ENCODE measurements at regions not wholly inside any gene's neighbourhood (a gene's known extent, or its start where the extent isn't known, plus 50 kb on each side); places are given as distances from the start of the nearest gene placed in this dataset.

DNA sequence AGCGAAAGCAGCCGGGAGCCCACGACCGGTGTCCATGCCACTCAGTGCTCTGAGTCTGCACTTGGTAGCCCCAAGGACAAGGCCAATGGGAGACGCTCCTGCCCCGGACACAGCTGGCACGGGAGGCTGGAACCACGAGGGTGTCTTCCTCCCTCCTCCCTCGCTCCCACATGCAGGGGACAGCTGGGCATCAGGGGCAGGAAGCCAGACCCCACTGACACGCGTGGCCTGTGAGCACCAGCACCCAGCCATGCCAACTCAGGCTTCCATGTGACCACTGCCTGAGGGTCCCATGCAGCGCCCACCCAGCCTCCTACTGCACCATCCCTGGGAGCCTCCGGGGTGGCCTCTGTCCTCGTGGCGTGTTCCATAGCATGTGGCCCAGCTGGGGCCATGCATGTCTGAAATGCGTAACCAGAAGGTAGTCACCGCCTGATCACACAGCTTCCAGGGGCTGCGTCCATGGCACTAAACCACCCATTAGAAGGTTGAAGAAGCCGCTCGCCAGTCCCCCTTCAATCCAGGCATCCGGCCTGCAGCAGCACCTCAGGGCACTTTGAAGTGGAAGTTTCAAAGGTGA, 323.2 kb upstream of the SALL3 start:
- in situ Hi-C loops (cut with HindIII; ENCODE audit: extremely low pct_ligation_motif_present, low pct_unique_long_range_greater_than_20kb) = loop anchor here (25.0 kb wide), 1 partner anchor 331 kb away; the partner anchor contains the start of gene SALL3
- ATAC-seq (no peak), DNase-seq (ENCODE audit: low spot score) (no peak), FAIRE-seq (no peak)
- Histone ChIP-seq H3K27me3 (ENCODE audit: control insufficient read depth in 1 of 2, insufficient read depth in 2 of 2, low read length in 2 of 2) (no peaks in the 10 kb centered on the region; a peak in 2 of 5 replicates), H4K20me1 (ENCODE audit: insufficient read depth, low read length) (no peaks in the 10 kb centered on the region), H2AFZ (ENCODE audit: low read length) (no peak overlapping the region), H3K79me2 (ENCODE audit: insufficient read depth, low read length) (no peaks in the 10 kb centered on the region), H3K36me3 (replicated peaks in 1 of 2; ENCODE audit: control insufficient read depth in 1 of 2, insufficient read depth in 2 of 2, low read length in 2 of 2) (no peaks in the 10 kb centered on the region), H3K4me1 (ENCODE audit: insufficient read depth, low read length) (no peaks in the 10 kb centered on the region), H3K9me3 (ENCODE audit: low read length) (peaks cover 22% of the 10 kb centered on the region), H3K27ac (ENCODE audit: extremely low read length, insufficient read depth, low read length) (no peak overlapping the region), H3K4me3 (replicated peaks in 1 of 3; ENCODE audit: insufficient read depth in 1 of 3, low read depth in 2 of 3, low read length in 3 of 3) (no peak overlapping the region), H3K9ac (ENCODE audit: insufficient read depth, low read depth, low read length) (no peak overlapping the region), H3K4me2 (ENCODE audit: low read depth, low read length) (no peak overlapping the region)
- 50% methylated on average over 12 of the region's 21 CpGs for WGBS (ENCODE audit: low lambda C conversion rate)
- CTCF ChIA-PET (ENCODE audit: low intra/inter-chr PET ratio, low total read pairs) = no interaction called here
- intact Hi-C loops (cut with micrococcal nuclease; ENCODE audit: unreplicated experiment) = no loop called here
- POLR2A ChIA-PET = no interaction called here
- no TSS peak for BruUV-seq (replicated peaks)
- TF ChIP-seq, protein P1, sequence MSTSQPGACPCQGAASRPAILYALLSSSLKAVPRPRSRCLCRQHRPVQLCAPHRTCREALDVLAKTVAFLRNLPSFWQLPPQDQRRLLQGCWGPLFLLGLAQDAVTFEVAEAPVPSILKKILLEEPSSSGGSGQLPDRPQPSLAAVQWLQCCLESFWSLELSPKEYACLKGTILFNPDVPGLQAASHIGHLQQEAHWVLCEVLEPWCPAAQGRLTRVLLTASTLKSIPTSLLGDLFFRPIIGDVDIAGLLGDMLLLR (CRISPR knock-in tag; IDR thresholded peaks at IDR 0.05) = no peak
- TF ChIP-seq SYNCRIP (IDR thresholded peaks at IDR 0.05; ENCODE audit: insufficient read depth, low read depth, low read length) = no peak
- no peak for TF ChIP-seq KAT8 (CRISPR knock-in tag; IDR thresholded peaks at IDR 0.05)
- no peak for TF ChIP-seq ZKSCAN8 (CRISPR knock-in tag; IDR thresholded peaks at IDR 0.05; ENCODE audit: borderline replicate concordance)
- TF ChIP-seq, protein P2, sequence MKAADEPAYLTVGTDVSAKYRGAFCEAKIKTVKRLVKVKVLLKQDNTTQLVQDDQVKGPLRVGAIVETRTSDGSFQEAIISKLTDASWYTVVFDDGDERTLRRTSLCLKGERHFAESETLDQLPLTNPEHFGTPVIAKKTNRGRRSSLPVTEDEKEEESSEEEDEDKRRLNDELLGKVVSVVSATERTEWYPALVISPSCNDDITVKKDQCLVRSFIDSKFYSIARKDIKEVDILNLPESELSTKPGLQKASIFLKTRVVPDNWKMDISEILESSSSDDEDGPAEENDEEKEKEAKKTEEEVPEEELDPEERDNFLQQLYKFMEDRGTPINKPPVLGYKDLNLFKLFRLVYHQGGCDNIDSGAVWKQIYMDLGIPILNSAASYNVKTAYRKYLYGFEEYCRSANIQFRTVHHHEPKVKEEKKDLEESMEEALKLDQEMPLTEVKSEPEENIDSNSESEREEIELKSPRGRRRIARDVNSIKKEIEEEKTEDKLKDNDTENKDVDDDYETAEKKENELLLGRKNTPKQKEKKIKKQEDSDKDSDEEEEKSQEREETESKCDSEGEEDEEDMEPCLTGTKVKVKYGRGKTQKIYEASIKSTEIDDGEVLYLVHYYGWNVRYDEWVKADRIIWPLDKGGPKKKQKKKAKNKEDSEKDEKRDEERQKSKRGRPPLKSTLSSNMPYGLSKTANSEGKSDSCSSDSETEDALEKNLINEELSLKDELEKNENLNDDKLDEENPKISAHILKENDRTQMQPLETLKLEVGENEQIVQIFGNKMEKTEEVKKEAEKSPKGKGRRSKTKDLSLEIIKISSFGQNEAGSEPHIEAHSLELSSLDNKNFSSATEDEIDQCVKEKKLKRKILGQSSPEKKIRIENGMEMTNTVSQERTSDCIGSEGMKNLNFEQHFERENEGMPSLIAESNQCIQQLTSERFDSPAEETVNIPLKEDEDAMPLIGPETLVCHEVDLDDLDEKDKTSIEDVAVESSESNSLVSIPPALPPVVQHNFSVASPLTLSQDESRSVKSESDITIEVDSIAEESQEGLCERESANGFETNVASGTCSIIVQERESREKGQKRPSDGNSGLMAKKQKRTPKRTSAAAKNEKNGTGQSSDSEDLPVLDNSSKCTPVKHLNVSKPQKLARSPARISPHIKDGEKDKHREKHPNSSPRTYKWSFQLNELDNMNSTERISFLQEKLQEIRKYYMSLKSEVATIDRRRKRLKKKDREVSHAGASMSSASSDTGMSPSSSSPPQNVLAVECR (CRISPR knock-in tag; IDR thresholded peaks at IDR 0.05; ENCODE audit: borderline replicate concordance) = no peak
- TF ChIP-seq, protein P3, sequence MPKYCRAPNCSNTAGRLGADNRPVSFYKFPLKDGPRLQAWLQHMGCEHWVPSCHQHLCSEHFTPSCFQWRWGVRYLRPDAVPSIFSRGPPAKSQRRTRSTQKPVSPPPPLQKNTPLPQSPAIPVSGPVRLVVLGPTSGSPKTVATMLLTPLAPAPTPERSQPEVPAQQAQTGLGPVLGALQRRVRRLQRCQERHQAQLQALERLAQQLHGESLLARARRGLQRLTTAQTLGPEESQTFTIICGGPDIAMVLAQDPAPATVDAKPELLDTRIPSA (CRISPR knock-in tag; IDR thresholded peaks at IDR 0.05; ENCODE audit: borderline replicate concordance) = no peak
- TF ChIP-seq NR1H2 (CRISPR knock-in tag; IDR thresholded peaks at IDR 0.05; ENCODE audit: borderline replicate concordance, low read depth) = no peak
- TF ChIP-seq, protein P4, sequence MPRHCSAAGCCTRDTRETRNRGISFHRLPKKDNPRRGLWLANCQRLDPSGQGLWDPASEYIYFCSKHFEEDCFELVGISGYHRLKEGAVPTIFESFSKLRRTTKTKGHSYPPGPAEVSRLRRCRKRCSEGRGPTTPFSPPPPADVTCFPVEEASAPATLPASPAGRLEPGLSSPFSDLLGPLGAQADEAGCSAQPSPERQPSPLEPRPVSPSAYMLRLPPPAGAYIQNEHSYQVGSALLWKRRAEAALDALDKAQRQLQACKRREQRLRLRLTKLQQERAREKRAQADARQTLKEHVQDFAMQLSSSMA (CRISPR knock-in tag; IDR thresholded peaks at IDR 0.05) = no peak
- TF ChIP-seq ZNF383 (CRISPR knock-in tag; IDR thresholded peaks at IDR 0.05; ENCODE audit: borderline replicate concordance) = no peak
- TF ChIP-seq, protein P5, sequence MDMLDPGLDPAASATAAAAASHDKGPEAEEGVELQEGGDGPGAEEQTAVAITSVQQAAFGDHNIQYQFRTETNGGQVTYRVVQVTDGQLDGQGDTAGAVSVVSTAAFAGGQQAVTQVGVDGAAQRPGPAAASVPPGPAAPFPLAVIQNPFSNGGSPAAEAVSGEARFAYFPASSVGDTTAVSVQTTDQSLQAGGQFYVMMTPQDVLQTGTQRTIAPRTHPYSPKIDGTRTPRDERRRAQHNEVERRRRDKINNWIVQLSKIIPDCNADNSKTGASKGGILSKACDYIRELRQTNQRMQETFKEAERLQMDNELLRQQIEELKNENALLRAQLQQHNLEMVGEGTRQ (IDR thresholded peaks at IDR 0.05; ENCODE audit: low read depth, low read length) = no peak
- TF ChIP-seq, protein P5 (CRISPR knock-in tag; IDR thresholded peaks at IDR 0.05; ENCODE audit: borderline replicate concordance) = no peak
- TF ChIP-seq ZNF274 (CRISPR knock-in tag; IDR thresholded peaks at IDR 0.05) = no peak
- TF ChIP-seq MTA1 (CRISPR knock-in tag; IDR thresholded peaks at IDR 0.05; ENCODE audit: borderline replicate concordance) = no peak
- TF ChIP-seq TCF7 (IDR thresholded peaks at IDR 0.05; ENCODE audit: low read depth) = no peak
- no peak for TF ChIP-seq SMAD3 (CRISPR knock-in tag; IDR thresholded peaks at IDR 0.05)
- no peak for TF ChIP-seq ZNF768 (CRISPR knock-in tag; IDR thresholded peaks at IDR 0.05)

All from HepG2 (cell line).